OCI-LY7 (cell line): ENCODE measurements at regions not wholly inside any gene's neighbourhood (a gene's known extent, or its start where the extent isn't known, plus 50 kb on each side); places are given as distances from the start of the nearest gene placed in this dataset.

Experiments used
- BruUV-seq: library from RNA; stranded (reverse); fragments of 400-500 nt; replicated peaks from 2 replicates; lab custom pipeline; 2021; lab: Mats Ljungman, UMichigan
- CTCF ChIA-PET: fragments of 300-600 bp; sonication (Branson Sonifier 250); formaldehyde crosslinking; loops from one replicate; lab custom pipeline; 2022; ENCODE audit warnings: antibody characterized with exemption; ENCODE audit not compliant: unreplicated experiment; lab: Charles Lee
- POLR2A ChIA-PET: fragments of 300-600 bp; sonication (Branson Sonifier 250); formaldehyde crosslinking; loops from one replicate; lab custom pipeline; 2022; ENCODE audit warnings: antibody characterized with exemption; lab: Charles Lee
- DNase-seq: peaks from one replicate; pipeline ENCODE4 v3.0.0-alpha.2; 2015; ENCODE audit warnings: low spot score
- H2AFZ ChIP-seq: fragments of 200-600 bp; sonication (generic), shearing (Covaris generic); 2 replicates; pipeline ENCODE4 v1.6.1; 2014; ENCODE audit warnings: mild to moderate bottlenecking, antibody characterized with exemption, low read length, moderate library complexity
- H3K27ac ChIP-seq: fragments of 200-600 bp; sonication (generic); 2 replicates; pipeline ENCODE4 v1.5.1; 2014; ENCODE audit warnings: mixed run types, low read depth, mild to moderate bottlenecking, moderate library complexity, low read length, inconsistent platforms; ENCODE audit not compliant: poor library complexity, severe bottlenecking
- H3K36me3 ChIP-seq: fragments of 200-600 bp; sonication (generic); 2 replicates; pipeline ENCODE4 v1.6.1; 2014; ENCODE audit warnings: mild to moderate bottlenecking, antibody characterized with exemption, low read length, moderate library complexity, mixed read lengths; ENCODE audit not compliant: insufficient read depth
- H3K4me1 ChIP-seq: fragments of 200-600 bp; sonication (generic); 2 replicates; pipeline ENCODE4 v1.5.1; 2014; ENCODE audit warnings: mild to moderate bottlenecking, low read length; ENCODE audit not compliant: insufficient read depth, poor library complexity, severe bottlenecking
- H3K4me2 ChIP-seq: fragments of 200-600 bp; sonication (generic); 2 replicates; pipeline ENCODE4 v1.6.1; 2014; ENCODE audit warnings: mild to moderate bottlenecking, low read length
- H3K4me3 ChIP-seq: fragments of 200-600 bp; sonication (generic); 2 replicates; pipeline ENCODE4 v1.5.1; 2014; ENCODE audit warnings: mild to moderate bottlenecking, low read depth, low read length; ENCODE audit not compliant: poor library complexity, severe bottlenecking
- H3K79me2 ChIP-seq: fragments of 200-600 bp; sonication (generic); 2 replicates; pipeline ENCODE4 v1.6.1; 2016; ENCODE audit warnings: low read depth, mild to moderate bottlenecking, low read length, moderate library complexity, mixed read lengths; ENCODE audit not compliant: insufficient read depth
- H3K9me2 ChIP-seq: fragments of 200-600 bp; sonication (generic); 2 replicates; pipeline ENCODE4 v1.6.1; 2016; ENCODE audit warnings: mild to moderate bottlenecking, low read length, mixed read lengths; ENCODE audit not compliant: insufficient read depth
- H3K9me3 ChIP-seq: fragments of 200-600 bp; sonication (generic); 2 replicates; pipeline ENCODE4 v1.6.1; 2014; ENCODE audit warnings: mild to moderate bottlenecking, mixed run types, low read length, mixed read lengths
- H4K20me1 ChIP-seq: fragments of 200-600 bp; sonication (generic); 2 replicates; pipeline ENCODE4 v1.6.1; 2014; ENCODE audit warnings: mild to moderate bottlenecking, antibody characterized with exemption, low read length, moderate library complexity, mixed read lengths; ENCODE audit not compliant: insufficient read depth
- CTCF ChIP-seq: fragments of 200-600 bp; sonication (generic); conservative IDR thresholded peaks from 2 replicates; pipeline ENCODE4 v1.5.1; 2014; ENCODE audit warnings: mild to moderate bottlenecking, antibody characterized with exemption, low read length, moderate library complexity, mixed read lengths
- EZH2phosphoT487 ChIP-seq: fragments of 200-600 bp; sonication (generic); IDR thresholded peaks from 2 replicates; pipeline ENCODE4 v1.6.1; 2018; ENCODE audit warnings: low read depth, borderline replicate concordance, mild to moderate bottlenecking, mixed run types, antibody characterized with exemption, low read length, moderate library complexity, mixed read lengths
- intact Hi-C: fragments of 100-400 bp; cut with micrococcal nuclease; formaldehyde crosslinking; loops from one replicate; pipeline ENCODE4 v1.10.0; 2022; ENCODE audit not compliant: unreplicated experiment

DNA sequence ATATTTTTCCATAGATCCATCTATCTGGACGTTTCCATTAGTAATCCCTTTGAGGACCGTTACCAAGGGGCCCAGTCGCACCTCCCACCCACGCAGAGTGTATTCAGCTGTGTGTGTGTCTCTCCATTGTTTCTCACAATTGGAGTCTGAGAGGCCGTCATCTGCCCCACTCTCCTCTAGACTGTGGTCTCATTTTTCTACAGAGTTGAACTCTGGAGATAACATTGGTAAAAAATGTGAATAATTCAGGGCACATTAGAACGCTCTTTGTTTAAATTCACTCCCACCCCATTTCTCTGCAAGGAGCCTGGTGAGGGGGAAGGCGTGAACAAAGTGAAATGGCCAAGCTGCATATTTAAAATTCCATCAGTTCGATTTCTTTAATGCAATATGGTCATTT lies 333.1 kb upstream of the MAF start:
- ChIA-PET POLR2A (no interaction called here), CTCF (no interaction called here)
- no peaks in the 10 kb centered on the region for H3K9me2 ChIP-seq
- no peak for DNase-seq
- H3K27ac ChIP-seq, result no peak overlapping the region
- no peaks in the 10 kb centered on the region for H4K20me1 ChIP-seq
- no peaks in the 10 kb centered on the region for H3K4me1 ChIP-seq
- no peak overlapping the region for H2AFZ ChIP-seq
- no TSS peak for BruUV-seq
- H3K79me2 ChIP-seq, result no peaks in the 10 kb centered on the region
- H3K36me3 ChIP-seq, result no peaks in the 10 kb centered on the region
- H3K4me3 ChIP-seq, result no peak overlapping the region
- intact Hi-C loops, result no loop called here
- H3K4me2 ChIP-seq, result no peak overlapping the region
- no peaks in the 10 kb centered on the region for H3K9me3 ChIP-seq
- TF ChIP-seq EZH2phosphoT487, result no peak
- no peak for TF ChIP-seq CTCF

DNA sequence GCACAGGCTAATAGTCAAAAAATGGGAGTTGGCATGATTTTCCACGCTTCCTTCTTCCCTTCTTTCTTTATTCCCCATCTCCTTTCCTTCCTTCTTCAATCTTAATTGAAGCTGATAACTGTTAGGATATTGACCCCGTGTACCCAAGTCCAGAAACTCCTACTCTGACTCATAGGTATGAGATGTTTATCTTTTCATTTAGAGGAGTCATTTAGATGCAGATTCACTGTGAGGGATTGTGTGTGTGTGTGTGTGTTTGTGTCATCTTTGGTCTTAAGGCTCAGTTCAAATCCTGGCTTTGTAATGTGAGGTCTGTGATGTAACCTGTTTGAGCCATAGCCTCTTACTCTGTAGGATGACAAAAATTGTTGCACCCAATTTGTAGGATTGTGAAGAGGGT lies 332.0 kb upstream of the MAF start:
- BruUV-seq, result no TSS peak
- ChIA-PET POLR2A (no interaction called here), CTCF (no interaction called here)
- Histone ChIP-seq H3K4me1 (no peaks in the 10 kb centered on the region), H2AFZ (no peak overlapping the region), H3K9me3 (no peaks in the 10 kb centered on the region), H3K36me3 (no peaks in the 10 kb centered on the region), H3K4me2 (no peak overlapping the region), H3K4me3 (no peak overlapping the region), H4K20me1 (no peaks in the 10 kb centered on the region), H3K79me2 (no peaks in the 10 kb centered on the region), H3K27ac (no peak overlapping the region), H3K9me2 (no peaks in the 10 kb centered on the region)
- DNase-seq, result no peak
- intact Hi-C loops, result no loop called here
- TF ChIP-seq EZH2phosphoT487 (no peak), CTCF (no peak)

DNA sequence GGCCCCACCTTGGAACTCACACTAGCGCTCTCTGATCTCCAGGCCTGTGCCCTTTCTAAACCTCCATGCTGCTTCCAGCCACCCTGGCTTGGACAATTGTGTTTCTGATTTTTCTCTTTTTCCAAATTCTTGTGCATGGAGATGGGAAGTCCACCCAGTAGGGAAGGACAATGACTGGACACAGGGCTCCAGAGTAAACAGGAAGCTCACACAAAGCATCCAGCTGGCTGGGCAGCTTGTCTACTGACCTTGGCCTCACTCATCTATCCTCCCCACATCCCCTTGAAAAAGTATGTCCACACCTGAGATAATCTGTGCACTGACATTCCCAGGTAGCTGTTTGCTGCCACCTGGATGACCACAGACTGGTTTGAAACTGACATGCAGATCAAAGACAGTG lies 331.2 kb upstream of the MAF start:
- no peak for DNase-seq
- Histone ChIP-seq H3K4me2 (no peak overlapping the region), H3K4me1 (no peaks in the 10 kb centered on the region), H2AFZ (no peak overlapping the region), H3K36me3 (no peaks in the 10 kb centered on the region), H3K9me3 (no peaks in the 10 kb centered on the region), H3K79me2 (no peaks in the 10 kb centered on the region), H3K27ac (no peak overlapping the region), H4K20me1 (no peaks in the 10 kb centered on the region), H3K9me2 (no peaks in the 10 kb centered on the region), H3K4me3 (no peak overlapping the region)
- BruUV-seq, result no TSS peak
- intact Hi-C loops, result no loop called here
- ChIA-PET POLR2A (interaction anchor here (0.8 kb wide), 1 partner anchor 51 kb away, joined by 4 read pairs; no protein-coding TSS in a partner anchor), CTCF (no interaction called here)
- no peak for TF ChIP-seq EZH2phosphoT487
- no peak for TF ChIP-seq CTCF
